Mesenteric fat pad (tissue), 1 donor: ENCODE measurements at regions not wholly inside any gene's neighbourhood (a gene's known extent, or its start where the extent isn't known, plus 50 kb on each side); places are given as distances from the start of the nearest gene placed in this dataset.

ENCODE experiments used
- DNase-seq: peaks from one replicate; pipeline ENCODE4 v3.0.0-alpha.2; 2020; ENCODE audit warnings: low spot score
- donor health status: DM: yes; HTN: yes; CAD: no.

DNA sequence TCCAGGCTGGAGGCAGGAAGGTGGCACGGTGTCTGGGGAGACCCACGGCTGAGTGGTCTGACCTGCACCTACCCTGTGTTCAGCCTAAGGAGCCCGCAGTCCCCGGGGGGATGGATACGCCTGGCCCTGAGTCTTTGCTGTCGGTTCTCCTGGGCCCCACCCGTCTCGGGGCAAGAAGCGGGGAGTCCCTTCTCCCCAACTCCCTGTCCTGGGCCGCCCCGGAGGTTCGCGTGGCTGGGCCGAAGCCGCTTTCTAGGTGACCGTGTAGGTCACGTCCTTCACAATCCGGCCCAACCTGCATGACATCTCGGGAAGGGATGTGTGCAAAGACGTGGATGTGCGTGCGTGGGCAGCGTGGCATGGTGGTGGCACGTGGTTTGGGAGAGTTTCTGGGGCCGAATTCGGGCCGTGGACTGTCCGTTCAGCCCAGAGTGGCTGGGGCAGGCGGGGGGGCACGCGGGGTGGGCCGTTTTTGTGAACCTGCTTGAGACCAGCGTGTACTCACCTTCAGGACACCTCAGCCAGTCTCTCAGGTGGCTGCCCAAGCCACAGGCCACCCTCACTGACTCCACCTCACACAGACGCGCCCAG, 103.3 kb downstream of the PTPRS start:
- no peak for DNase-seq

DNA sequence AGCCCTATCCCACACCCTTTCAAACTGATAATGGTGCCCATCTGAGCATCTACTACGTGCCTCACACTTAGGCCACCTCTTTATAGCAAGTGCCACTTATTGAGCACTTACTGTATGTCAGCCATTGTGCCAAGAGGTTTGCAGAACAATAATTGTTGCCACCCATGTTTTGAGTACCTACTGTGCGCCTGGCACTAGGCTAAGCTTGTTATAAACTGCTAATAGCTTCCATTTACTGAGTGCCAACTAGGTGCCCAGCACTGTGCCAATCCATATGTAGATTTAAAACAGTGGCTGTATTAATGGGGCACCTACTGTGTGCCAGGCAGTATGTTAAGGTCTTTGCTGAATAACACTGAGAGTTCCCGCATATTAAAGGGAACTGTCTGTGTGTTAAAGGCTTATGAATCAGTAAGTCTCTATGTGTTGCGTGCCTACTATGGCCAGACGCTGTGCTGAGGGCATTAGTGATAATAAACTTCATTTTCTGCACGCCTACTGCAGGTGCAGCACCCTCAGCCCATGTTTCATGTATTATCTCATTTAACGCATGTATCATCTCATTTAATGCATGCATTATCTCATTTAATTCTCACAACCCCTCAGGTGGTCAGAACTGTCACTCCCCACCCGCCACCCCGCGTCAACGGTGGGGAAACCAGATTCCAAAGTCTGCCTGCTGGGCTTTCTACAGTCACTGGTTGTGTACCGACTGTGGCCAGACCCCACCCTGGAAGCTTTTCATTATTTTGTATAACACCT, 105.0 kb downstream of the PTPRS start:
- no peak for DNase-seq

DNA sequence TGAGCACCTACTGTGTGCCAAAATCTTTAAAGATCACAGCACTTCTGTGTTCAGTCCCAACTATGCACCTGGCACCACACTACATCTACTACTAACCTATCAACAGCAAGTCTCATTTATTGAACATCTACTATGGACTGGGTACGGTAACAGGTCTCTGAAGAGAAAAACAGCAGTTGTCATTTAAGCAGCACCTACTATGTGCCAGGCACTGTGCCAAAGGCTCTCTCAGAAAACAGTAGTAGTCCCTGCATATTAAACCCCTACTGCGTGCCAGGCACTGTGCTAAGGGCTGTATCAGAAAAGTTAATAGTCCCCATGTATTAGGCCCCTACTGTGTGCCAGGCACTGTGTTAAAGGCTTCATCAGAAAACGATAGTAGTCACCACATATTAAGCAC, 106.2 kb downstream of the PTPRS start:
- DNase-seq, result no peak

DNA sequence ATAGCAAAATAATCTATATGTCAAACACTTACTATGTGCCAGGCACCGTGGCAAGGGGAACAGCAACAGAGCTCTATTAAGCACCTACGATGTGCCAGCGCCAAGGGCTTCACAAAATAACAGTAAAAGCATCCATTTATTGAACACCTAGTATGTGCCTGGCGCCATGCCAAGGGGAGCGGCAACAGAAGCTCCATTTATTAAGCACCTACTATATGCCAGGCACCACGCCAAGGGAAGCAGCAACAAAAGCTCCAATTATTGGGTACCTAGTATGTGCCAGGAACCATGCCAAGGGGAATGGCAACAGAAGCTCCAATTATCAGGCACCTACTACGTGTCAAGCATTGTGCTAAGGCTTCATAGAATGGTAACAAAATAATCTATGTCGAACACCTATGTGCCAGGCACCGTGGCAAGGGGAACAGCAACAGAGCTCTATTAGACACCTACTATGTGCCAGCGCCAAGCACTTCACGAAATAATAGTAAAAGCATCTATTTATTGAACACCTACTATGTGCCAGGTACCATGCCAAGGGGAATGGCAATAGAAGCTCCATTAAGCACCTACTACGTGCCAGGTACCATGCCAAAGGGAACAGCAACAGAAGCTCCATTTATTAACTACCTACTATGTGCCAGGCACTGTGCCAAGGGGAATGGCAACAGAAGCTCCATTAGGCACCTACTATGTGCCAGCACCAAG, 107.7 kb downstream of the PTPRS start:
- DNase-seq, result no peak

DNA sequence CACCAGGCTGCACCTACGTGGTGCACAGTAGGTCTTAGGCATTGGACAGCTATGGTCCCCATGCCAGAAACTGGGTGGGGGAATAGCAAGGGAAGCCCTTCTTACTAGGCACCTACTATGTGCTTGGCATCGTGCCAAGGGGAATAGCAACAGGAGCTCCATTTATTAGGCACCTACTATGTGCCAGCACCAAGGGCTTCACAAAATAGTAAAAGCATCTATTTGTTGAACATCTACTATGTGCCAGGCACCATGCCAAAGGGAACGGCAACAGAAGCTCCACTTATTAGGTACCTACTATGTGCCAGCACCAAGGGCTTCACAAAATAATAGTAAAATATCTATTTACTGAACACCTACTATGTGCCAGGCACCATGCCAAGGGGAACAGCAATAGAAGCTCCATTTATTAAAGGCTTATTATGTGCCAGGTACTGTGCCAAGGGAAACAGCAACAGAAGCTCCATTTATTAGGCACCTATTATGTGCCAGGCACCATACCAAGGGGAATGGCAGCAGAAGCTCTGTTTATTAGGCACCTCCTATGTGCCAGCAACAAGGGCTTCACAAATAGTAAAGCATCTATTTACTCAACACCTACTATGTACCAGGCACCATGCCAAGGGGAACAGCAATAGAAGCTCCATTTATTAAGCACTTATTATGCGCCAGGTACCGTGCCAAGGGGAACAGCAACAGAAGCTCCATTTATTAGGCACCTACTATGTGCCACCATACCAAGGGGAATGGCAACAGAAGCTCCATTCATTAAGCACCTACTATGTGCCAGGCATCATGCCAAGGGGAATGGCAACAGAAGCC, 108.5 kb downstream of the PTPRS start:
- no peak for DNase-seq

DNA sequence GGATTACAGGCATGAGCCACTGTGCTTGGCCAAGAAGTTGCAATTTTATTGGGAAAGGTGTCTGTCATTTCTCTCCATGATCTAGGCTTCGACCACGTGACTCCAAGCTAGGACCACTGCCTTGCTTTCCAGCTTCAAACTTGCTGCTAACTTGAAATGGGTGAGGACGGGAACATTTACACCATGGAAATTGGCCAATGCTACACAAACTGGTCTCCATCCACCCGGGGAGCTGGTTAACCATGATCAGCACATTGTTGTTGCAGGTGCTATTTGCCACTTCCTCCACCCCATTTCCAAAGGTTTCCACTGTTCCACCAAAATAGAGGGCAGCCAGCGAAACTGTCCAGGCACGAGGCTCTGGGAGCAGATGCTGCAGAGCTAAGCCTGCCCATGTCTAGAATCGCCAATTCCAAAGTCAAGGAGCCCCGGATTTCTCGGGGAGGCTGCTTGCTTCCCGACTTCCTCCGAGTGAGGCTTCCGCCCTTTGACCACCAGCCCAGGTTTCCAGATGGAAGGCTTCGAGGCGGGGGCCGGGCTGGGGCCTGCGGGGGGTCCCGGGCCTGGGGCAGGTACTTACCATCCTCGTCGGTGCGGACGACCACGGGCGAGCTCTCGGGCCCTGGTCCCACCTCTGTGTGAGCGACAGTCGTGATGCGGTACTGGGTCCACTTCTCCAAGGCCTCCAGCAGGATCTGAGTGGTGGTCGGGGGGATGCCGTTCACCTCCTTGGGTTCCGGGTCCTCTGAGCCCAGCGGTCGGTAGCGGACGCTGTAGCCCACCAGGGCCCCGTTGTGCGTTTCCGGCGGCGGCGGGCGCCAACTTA, 109.7 kb downstream of the PTPRS start:
- DNase-seq, result no peak

DNA sequence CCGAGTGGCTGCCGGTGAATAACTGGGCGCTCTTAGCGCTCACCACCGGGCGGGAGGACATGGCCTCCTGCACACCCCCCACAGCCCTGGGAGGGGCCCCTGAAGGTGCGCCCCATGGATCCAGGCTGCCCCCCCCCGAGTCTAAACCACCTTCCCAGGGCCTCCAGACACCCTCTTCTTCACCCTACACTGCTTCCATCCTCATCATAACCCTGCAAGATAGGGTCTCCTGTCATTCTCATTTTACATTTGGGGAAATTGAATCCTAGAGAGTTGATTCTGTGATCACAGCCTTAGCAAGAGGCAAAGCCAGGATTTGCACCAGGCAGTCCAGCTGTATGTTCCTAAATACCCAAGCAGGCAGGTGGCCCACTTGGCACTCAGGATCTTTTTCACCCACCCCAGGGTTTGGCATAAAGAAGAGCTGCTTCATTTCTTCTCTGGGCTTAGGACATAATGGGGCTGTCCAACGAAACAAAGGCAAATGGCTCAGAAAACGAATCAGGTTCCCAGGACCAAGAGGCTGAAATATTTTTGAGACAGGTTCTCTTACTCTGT, 110.8 kb downstream of the PTPRS start:
- DNase-seq, result no peak

DNA sequence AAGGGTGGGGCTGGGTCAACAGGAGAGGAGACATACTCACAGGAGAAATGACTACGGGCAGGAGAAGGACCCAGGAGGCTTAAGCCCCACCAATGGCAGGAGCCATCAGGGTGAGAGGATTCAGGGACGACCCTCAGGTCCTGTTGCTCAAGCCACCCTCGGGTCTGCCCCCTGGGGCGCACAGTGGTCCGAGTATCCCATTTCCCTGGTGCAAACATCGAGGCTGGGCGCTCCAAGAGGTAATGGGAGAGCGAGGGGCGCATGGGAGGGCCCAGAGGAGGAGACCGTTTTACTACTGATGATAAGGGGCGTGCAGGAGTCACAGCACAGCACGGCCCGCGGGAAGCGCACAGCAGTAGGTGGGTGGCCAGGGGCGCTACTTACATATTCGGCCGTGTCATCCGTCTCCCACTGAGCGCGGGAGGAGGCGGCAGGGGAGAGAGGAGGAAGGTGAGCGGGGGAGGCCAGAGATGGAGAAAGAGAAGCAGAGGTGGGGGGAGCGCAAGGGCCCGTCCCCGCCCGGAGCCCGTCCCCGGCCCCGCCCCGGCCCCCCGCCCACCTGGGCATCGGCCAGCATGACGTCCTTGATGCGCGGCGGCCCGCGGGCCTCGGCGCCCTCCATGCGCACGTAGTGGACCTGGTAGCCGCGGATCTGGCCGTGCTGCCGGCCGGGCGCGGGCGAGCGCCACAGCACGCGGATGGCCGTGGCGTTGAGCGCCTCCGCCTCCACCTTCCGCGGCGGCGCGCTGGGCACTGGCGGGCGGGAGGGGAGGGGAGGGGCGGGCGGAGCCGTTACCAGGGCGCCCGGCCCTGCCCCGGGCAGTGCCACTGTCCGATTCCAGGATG, 111.5 kb downstream of the PTPRS start:
- DNase-seq, result no peak

DNA sequence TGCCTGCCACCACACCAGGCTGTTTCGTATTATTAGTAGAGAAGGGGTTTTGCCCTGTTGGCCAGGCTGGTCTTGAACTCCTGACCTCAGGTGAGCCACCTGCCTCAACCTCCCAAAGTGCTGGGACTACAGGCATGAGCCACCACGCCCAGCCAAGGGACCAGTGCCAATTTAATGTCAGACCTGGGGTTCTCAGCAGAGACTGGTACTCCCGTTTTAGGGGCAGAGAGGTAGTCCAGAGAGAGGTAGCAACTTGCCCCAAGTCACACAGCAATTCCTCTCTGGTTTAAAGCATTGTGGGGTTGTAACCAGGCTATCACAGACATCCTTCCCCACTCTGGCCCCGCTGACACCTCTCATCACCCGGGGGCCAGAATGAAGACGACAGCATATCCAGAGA, 112.1 kb downstream of the PTPRS start:
- DNase-seq, result no peak

DNA sequence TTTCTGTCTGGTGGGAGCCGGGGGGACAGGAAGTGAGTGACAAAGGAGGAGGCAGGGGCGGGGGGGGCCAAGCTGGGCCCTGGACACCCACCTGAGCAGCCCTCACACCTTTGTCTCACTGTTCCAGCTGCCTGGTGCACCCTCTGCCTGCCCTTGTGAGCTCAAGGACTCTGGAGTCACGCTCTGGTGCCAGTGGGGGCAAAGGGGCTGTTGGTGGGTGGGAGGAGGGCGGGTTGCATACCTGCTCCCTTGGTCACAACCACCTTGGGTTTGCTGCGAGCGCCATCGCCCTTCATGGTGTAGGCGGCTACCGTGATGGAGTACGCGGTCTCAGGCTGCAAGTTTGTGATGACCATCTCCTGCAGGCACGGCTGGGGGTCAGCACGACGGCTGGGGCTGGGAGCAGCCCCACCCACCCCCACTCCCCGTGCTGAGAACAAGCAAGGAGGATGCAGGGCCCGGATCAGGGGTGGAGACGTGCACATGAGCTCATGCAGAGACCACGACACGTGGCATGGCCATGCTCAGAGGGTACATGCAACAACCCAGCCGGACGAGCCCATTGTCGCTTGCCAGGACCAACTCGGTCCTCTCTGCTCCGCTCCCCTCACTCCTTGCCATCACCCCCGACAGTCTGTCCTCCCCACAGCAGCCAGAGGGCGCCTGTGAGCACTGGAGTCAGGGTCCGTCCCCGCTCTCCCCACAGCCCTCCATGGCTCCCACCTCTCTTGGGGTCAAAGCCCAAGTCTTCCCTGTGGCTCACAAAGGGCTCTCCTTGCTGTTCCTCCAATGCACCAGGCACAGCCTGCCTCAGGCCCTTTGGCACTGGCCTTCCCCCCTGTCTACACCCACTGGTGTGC, 114.9 kb downstream of the PTPRS start:
- no peak for DNase-seq

DNA sequence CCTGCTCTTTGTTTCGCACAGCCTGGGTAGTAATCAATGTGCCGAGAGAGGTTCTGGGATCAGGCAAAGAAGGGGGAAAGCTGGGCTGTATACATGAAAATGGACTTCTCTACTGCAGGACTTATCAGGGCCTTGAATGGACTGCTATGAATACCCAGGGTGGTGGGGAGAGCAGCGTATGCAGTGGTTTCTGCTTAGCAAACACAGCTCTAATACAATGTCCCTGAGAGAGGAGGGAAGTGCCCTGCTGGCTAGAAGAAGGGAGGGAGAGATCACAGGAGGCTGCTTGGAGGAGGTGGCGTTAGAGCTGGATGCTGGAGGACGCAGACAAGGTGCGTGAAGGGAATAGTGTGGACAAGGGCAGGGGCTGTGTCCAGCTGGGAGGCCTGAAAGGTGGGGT, 116.1 kb downstream of the PTPRS start:
- no peak for DNase-seq

DNA sequence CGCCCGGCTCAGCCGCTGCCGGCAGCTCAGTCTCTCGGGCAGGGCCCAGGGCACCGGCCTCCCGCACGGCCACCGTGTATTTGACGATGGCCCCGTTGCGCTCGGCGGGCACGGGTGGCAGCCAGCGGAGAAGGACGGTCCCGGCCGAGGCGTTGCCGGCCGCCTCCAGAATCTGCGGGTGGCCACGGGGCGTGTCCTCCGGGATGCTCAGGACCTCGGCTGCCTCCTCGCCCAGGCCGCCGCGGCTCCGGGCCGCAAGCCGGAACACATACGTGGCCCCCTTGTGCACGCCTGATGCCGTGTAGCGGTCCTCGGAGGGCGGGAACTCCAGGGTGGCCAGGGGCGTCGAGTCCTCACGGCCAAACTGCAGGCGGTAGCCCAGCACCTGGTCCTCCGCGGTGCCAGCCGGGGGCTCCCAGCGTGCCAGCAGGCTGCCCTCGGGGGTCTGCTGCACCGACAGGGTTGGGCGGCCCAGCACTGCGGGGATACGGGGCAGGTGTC, 117.7 kb downstream of the PTPRS start:
- DNase-seq, result no peak

DNA sequence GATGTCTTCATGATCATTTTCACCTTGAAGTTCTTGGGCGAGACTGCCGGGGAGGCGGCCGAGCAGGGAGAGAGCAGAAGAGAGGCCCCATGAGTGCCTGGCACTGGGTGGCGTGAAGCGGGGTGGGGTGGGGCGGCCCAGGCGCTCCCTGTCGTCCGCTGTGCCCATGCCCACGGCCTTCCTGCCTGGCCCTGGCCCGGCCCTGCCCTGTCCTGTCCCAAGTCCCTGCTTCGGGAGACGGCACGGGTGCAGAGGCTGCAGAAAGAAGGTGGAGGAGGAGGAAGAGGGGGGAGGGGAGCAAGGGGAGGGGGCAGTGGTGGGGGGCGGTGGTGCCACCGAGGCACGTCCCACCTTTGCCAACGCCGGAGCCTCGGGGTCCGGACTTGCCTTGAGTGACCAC, 118.4 kb downstream of the PTPRS start:
- no peak for DNase-seq

DNA sequence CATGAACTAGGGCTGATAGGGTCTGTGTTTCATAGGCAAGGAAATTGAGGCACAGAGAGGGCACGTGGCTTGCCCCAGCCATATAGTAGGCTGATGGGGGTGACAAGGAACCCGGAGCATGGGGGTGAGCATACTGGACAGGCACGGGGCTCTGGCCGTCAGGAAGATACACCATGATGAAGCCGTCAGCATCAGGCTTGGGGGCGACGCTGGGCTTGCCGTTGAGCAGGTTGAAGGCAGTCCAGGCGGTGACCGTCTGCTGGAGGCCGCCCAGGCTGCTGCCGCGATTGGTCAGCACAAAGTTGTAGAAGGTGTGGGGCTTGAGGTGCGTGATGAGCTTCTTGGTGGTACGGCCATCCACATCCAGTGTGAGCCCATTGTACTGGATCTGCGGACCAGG, 119.7 kb downstream of the PTPRS start:
- no peak for DNase-seq

DNA sequence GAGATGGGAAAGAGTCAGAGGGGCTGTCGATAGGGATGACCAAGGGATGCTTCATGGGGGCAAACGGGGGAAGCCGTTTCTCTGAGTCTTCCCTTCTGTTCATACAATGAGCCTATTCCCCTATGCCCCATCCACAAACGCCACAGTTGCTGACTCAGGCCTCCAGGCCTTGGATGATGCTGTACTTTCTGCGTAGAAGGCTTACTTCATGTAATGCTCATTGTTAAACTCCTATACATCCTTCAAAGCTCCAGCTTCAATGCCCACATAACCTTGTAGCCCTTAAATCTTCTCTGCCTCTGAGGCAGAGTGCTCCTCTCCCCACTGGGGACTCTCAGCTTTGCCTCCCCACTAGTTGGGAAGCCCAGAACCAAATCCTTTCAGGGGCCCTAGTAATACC, 120.3 kb downstream of the PTPRS start:
- DNase-seq, result peak; percentile 65

DNA sequence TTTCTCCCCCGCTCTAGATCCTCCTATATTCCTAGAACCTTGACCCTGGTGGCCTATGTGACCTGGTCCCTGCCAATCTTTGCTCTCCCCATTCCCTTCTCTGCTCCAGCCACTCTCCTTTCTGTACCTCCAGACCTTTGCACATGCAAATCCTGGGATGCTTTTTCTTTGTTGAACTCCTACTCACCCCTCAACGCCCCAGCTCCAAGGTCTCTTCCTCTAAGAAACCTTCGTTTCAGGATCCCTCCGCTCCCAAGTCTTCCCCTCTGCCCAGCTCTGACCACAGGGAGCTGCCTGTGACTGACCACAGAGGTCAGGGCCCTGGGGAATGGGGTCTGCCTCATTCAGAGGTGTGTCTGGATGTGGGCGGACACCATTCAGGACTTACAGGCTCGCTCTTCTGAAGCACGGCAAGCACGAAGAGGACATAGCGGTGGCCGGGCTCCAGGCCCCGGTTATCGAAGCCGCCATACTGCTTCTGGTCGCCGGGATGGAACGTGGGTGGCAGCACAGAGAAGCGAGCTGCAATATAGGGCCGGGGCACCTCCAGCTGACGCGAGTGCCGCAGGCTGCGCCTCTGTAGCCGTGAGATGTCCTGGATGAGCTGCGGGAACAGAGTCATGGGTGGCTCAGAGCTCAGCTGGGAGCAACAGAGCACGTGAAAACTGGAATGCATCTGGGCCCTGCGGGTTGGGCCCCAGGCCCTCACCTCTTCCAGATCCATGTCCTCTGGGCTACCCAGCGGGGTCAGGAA, 120.9 kb downstream of the PTPRS start:
- peak; percentile 85 for DNase-seq

DNA sequence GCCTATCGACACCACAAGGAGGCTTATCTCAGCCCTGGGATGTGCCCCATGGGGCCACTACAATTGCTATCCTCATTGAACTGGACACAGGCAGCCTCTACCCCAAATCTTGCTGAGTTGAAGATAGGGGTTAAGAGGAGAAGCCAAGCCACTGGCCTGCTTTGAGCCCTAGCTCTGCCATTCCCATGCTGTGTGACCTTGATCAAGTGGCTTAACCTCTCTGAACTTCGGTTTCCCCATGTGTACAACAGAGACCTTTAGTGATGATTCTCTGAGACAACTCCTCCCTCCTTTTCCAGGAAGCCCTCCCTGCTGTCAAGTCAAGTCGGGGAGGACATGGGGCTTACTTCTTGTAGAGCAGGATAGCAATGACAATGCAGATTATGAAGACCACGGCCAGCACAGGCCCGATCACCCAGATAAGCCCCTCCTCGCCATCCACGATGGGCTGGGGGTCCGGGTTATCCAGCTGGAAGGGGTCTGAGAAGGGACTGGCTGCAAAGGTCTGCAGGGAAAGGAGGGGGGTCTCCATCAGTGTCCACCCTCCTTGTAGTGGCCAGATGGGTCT, 121.6 kb downstream of the PTPRS start:
- DNase-seq, result peak; percentile 71
